ENCODE measurements at regions not wholly inside any gene's neighbourhood (a gene's known extent, or its start where the extent isn't known, plus 50 kb on each side); places are given as distances from the start of the nearest gene placed in this dataset.
A peak's percentile ranks its signal among the peaks of the same experiment; 100 is the strongest.

GRCh38 chr17:71084838-71085237 is 915.5 kb downstream of the KCNJ2 start:
- intact Hi-C loops (cut with DNase I) = no loop called here
- no peak for DNase-seq
- no peaks in the 10 kb centered on the region for H3K27me3 ChIP-seq (ENCODE audit: control insufficient read depth, insufficient read depth, low read length)
- H3K4me3 ChIP-seq (ENCODE audit: low read length in 3 of 3) = no peak overlapping the region
- TF ChIP-seq CTCF (IDR thresholded peaks at IDR 0.05; ENCODE audit: borderline replicate concordance, extremely low read depth, insufficient read depth) = no peak
- H3K9ac ChIP-seq (ENCODE audit: low read length in 3 of 3) = no peak overlapping the region
- FAIRE-seq = no peak
- no peak overlapping the region for H3K27ac ChIP-seq (ENCODE audit: low read depth in 2 of 2, low read length in 2 of 2)
- H3K36me3 ChIP-seq (ENCODE audit: control insufficient read depth in 2 of 3, insufficient read depth in 3 of 3, low read length in 3 of 3) = no peaks in the 10 kb centered on the region
- H3K9me3 ChIP-seq (ENCODE audit: control insufficient read depth in 2 of 3, insufficient read depth in 1 of 3, low read length in 3 of 3) = no peaks in the 10 kb centered on the region
- H3K4me1 ChIP-seq (ENCODE audit: control insufficient read depth in 2 of 3, insufficient read depth in 2 of 3, low read depth in 1 of 3, low read length in 3 of 3) = no peaks in the 10 kb centered on the region

GRCh38 chr17:71085238-71086033 is 916.1 kb downstream of the KCNJ2 start:
- H3K9ac ChIP-seq (ENCODE audit: low read length in 3 of 3) = no peak overlapping the region
- no peaks in the 10 kb centered on the region for H3K4me1 ChIP-seq (ENCODE audit: control insufficient read depth in 2 of 3, insufficient read depth in 2 of 3, low read depth in 1 of 3, low read length in 3 of 3)
- intact Hi-C loops (cut with DNase I) = no loop called here
- no peak overlapping the region for H3K4me3 ChIP-seq (ENCODE audit: low read length in 3 of 3)
- FAIRE-seq (no peak), DNase-seq (no peak)
- H3K27me3 ChIP-seq (ENCODE audit: control insufficient read depth, insufficient read depth, low read length) = no peaks in the 10 kb centered on the region
- no peak overlapping the region for H3K27ac ChIP-seq (ENCODE audit: low read depth in 2 of 2, low read length in 2 of 2)
- no peak for TF ChIP-seq CTCF (IDR thresholded peaks at IDR 0.05; ENCODE audit: borderline replicate concordance, extremely low read depth, insufficient read depth)
- H3K36me3 ChIP-seq (ENCODE audit: control insufficient read depth in 2 of 3, insufficient read depth in 3 of 3, low read length in 3 of 3) = no peaks in the 10 kb centered on the region
- no peaks in the 10 kb centered on the region for H3K9me3 ChIP-seq (ENCODE audit: control insufficient read depth in 2 of 3, insufficient read depth in 1 of 3, low read length in 3 of 3)

- H3K4me3 ChIP-seq (ENCODE audit: low read length in 3 of 3) = no peak overlapping the region
- FAIRE-seq = no peak
- H3K4me1 ChIP-seq (ENCODE audit: control insufficient read depth in 2 of 3, insufficient read depth in 2 of 3, low read depth in 1 of 3, low read length in 3 of 3) = no peaks in the 10 kb centered on the region
- H3K27ac ChIP-seq (ENCODE audit: low read depth in 2 of 2, low read length in 2 of 2) = no peak overlapping the region
- TF ChIP-seq CTCF (IDR thresholded peaks at IDR 0.05; ENCODE audit: borderline replicate concordance, extremely low read depth, insufficient read depth) = no peak
- intact Hi-C loops (cut with DNase I) = no loop called here
- no peaks in the 10 kb centered on the region for H3K9me3 ChIP-seq (ENCODE audit: control insufficient read depth in 2 of 3, insufficient read depth in 1 of 3, low read length in 3 of 3)
- no peak overlapping the region for H3K9ac ChIP-seq (ENCODE audit: low read length in 3 of 3)
- no peaks in the 10 kb centered on the region for H3K27me3 ChIP-seq (ENCODE audit: control insufficient read depth, insufficient read depth, low read length)
- H3K36me3 ChIP-seq (ENCODE audit: control insufficient read depth in 2 of 3, insufficient read depth in 3 of 3, low read length in 3 of 3) = no peaks in the 10 kb centered on the region
- peak in 1 of 5 donors; percentile 10 for DNase-seq
These were observed 920.1 kb downstream of the KCNJ2 start for GRCh38 chr17:71089431-71089830.

Data from kidney (tissue), 13 donors.